ENCODE measurements at regions not wholly inside any gene's neighbourhood (a gene's known extent, or its start where the extent isn't known, plus 50 kb on each side); places are given as distances from the start of the nearest gene placed in this dataset.

- TF ChIP-seq SIN3A (IDR thresholded peaks at IDR 0.05; ENCODE audit: borderline replicate concordance in 2 of 2, control insufficient read depth in 1 of 2, low read depth in 2 of 2, low read length in 2 of 2), result no peak
- no peak for TF ChIP-seq GABPB1 (CRISPR knock-in tag; IDR thresholded peaks at IDR 0.05)
- no peak for TF ChIP-seq ELF4 (CRISPR knock-in tag; IDR thresholded peaks at IDR 0.05)
These were observed 107.3 kb upstream of the FRMD4A start for GRCh38 chr10:14438057-14438456.

Data from K562 (cell line).